Neural crest cell (in vitro differentiated cells): ENCODE measurements at regions not wholly inside any gene's neighbourhood (a gene's known extent, or its start where the extent isn't known, plus 50 kb on each side); places are given as distances from the start of the nearest gene placed in this dataset.
A peak's percentile ranks its signal among the peaks of the same experiment; 100 is the strongest.

Experiments
- DNase-seq: peaks from one replicate; pipeline ENCODE4 v3.0.0; 2021; ENCODE audit warnings: low read depth, mixed read lengths, low spot score
- H3K27ac Mint-ChIP-seq: one replicate; pipeline ENCODE4 v1.8.0; 2021; ENCODE audit warnings: mild to moderate bottlenecking, mixed read lengths; ENCODE audit not compliant: unreplicated experiment
- H3K27me3 Mint-ChIP-seq: 2 replicates; pipeline ENCODE4 v1.8.0; 2021; ENCODE audit warnings: low read depth, mild to moderate bottlenecking, mixed read lengths
- H3K36me3 Mint-ChIP-seq: 2 replicates; pipeline ENCODE4 v1.8.0; 2021; ENCODE audit warnings: low read depth, mild to moderate bottlenecking, mixed read lengths
- H3K4me1 Mint-ChIP-seq: 2 replicates; pipeline ENCODE4 v1.8.0; 2021; ENCODE audit warnings: mixed read lengths
- H3K4me3 Mint-ChIP-seq: one replicate; pipeline ENCODE4 v1.8.0; 2021; ENCODE audit warnings: mild to moderate bottlenecking, mixed read lengths
- H3K9me3 Mint-ChIP-seq: 2 replicates; pipeline ENCODE4 v1.8.0; 2021; ENCODE audit warnings: mixed read lengths
- TF ChIP-seq, protein P1 (sequence below): fragments of 200-600 bp; sonication (generic); conservative IDR thresholded peaks from 2 replicates; pipeline ENCODE4 v1.5.0; 2021; ENCODE audit warnings: antibody characterized with exemption, mild to moderate bottlenecking

GRCh38 chr18:46338766-46339165, 234.6 kb downstream of the HAUS1 start:
- peaks cover 12% of the 10 kb centered on the region for H3K27me3 Mint-ChIP-seq
- H3K9me3 Mint-ChIP-seq = no peaks in the 10 kb centered on the region

DNA sequence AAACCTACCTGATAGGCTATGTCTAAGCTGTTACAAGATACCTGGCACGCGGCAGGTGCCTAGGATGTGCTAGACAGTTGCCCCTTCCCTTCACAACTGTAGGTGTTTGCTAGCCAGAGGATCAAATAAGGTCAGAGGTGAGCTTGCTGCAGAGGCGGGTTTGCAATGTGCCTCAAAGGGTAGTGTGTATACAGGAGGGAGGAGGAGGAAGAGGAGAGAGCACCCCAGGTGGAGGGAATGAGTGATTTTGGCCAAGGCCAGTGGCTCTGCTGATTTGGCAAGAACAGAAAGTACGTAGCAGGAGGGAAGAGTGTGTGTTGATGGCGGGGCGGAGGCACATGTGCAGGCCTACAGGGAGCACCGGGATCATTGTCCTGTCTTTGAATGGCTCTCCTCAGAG, 236.5 kb downstream of the HAUS1 start:
- no peak for DNase-seq
- Mint-ChIP-seq H3K27ac (peak overlapping the region; percentile 64), H3K27me3 (peaks cover 1% of the 10 kb centered on the region), H3K36me3 (peaks cover 2% of the 10 kb centered on the region), H3K4me1 (peaks cover 71% of the 10 kb centered on the region), H3K4me3 (peak overlapping the region; percentile 29), H3K9me3 (no peaks in the 10 kb centered on the region)
- TF ChIP-seq, protein P1, sequence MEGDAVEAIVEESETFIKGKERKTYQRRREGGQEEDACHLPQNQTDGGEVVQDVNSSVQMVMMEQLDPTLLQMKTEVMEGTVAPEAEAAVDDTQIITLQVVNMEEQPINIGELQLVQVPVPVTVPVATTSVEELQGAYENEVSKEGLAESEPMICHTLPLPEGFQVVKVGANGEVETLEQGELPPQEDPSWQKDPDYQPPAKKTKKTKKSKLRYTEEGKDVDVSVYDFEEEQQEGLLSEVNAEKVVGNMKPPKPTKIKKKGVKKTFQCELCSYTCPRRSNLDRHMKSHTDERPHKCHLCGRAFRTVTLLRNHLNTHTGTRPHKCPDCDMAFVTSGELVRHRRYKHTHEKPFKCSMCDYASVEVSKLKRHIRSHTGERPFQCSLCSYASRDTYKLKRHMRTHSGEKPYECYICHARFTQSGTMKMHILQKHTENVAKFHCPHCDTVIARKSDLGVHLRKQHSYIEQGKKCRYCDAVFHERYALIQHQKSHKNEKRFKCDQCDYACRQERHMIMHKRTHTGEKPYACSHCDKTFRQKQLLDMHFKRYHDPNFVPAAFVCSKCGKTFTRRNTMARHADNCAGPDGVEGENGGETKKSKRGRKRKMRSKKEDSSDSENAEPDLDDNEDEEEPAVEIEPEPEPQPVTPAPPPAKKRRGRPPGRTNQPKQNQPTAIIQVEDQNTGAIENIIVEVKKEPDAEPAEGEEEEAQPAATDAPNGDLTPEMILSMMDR = no peak

More at GRCh38 chr18:46338766-46339165, 234.6 kb downstream of the HAUS1 start:
- peak overlapping the region; percentile 97 for H3K4me3 Mint-ChIP-seq
- H3K36me3 Mint-ChIP-seq = peaks cover 4% of the 10 kb centered on the region
- H3K4me1 Mint-ChIP-seq = peaks cover 80% of the 10 kb centered on the region
- DNase-seq = peak; percentile 16
- TF ChIP-seq, protein P1 = no peak
- H3K27ac Mint-ChIP-seq = peak overlapping the region; percentile 98

DNA sequence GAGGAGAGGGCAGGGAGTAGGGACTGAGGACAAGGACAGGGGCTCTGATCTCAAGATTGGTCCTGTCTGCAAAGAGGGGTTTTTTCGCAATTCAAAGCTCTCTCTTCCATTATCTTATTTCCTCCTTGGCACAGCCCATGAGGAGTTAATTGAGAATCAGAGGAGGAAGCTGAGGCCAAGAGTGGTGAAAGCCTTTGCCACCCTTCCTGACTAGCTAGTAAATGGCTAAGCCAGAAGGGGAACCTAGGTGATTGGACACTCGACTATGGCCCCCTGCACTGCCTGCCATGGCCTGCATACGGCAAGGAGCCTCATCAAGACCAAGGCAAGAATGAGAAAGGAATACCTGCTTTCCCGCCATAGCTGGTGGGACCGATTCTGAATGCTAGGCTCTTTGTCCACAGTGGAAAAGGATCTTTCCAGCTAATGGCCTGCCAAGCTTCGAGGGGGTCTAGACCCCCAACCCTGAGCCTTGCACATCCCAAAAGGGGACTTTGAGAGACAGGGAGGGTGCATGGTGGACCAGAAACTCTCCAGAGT, 237.9 kb downstream of the HAUS1 start:
- Mint-ChIP-seq H3K9me3 (no peaks in the 10 kb centered on the region), H3K36me3 (peaks cover 2% of the 10 kb centered on the region), H3K27me3 (no peaks in the 10 kb centered on the region), H3K4me3 (no peak overlapping the region), H3K27ac (no peak overlapping the region), H3K4me1 (peaks cover 58% of the 10 kb centered on the region)
- TF ChIP-seq, protein P1 = no peak
- DNase-seq = no peak

- Mint-ChIP-seq H3K4me1 (peaks cover 44% of the 10 kb centered on the region), H3K4me3 (no peak overlapping the region), H3K27ac (no peak overlapping the region), H3K9me3 (no peaks in the 10 kb centered on the region), H3K27me3 (no peaks in the 10 kb centered on the region), H3K36me3 (peaks cover 2% of the 10 kb centered on the region)
- TF ChIP-seq, protein P1 = no peak
- DNase-seq = no peak
Observed at GRCh38 chr18:46343456-46343855, 239.3 kb downstream of the HAUS1 start.

GRCh38 chr18:46343931-46344372, 239.8 kb downstream of the HAUS1 start:
- no peak for DNase-seq
- Mint-ChIP-seq H3K27ac (peak overlapping the region; percentile 90), H3K36me3 (peaks cover 2% of the 10 kb centered on the region), H3K9me3 (no peaks in the 10 kb centered on the region), H3K4me3 (no peak overlapping the region), H3K27me3 (no peaks in the 10 kb centered on the region), H3K4me1 (peaks cover 39% of the 10 kb centered on the region)
- TF ChIP-seq, protein P1 = no peak
